NOMO-1 treated with DMSO at 0.1 percent for 48 hours (cell line): ENCODE measurements at regions not wholly inside any gene's neighbourhood (a gene's known extent, or its start where the extent isn't known, plus 50 kb on each side); places are given as distances from the start of the nearest gene placed in this dataset.

Experiments used
- DNase-seq: peaks from one replicate; lab custom pipeline; 2025; ENCODE audit not compliant: unreplicated experiment; lab: John Stamatoyannopoulos, UW

GRCh38 chr1:192038567-192038966, 119.7 kb upstream of the RGS18 start:
- peak; percentile 21 for DNase-seq

GRCh38 chr1:192045131-192045530, 113.1 kb upstream of the RGS18 start:
- no peak for DNase-seq

GRCh38 chr1:192053531-192053971, 104.7 kb upstream of the RGS18 start:
- no peak for DNase-seq

GRCh38 chr1:192057766-192058165, 100.5 kb upstream of the RGS18 start:
- no peak for DNase-seq

- DNase-seq: no peak
Measured at GRCh38 chr1:192059407-192059806, 98.9 kb upstream of the RGS18 start.

DNA sequence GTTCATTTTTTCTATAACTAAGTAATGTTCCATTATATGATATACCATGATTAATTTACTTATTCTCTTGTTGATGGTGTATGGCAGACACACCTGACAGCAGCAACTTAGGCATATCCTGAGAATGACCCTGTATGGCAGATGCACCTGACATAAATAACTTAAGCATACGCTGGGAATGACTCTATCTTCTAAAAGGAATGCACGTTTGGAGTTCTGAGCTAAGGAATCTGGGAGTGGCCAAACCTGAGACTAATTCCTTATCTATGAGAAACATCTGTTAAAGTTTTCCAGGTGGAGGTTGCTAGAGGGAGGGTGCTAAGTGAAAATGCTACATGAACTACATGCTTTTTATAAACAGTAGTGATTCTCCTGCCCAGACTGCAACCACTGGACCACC, 96.7 kb upstream of the RGS18 start:
- no peak for DNase-seq

GRCh38 chr1:192065087-192065486, 93.2 kb upstream of the RGS18 start:
- DNase-seq: no peak

- DNase-seq: no peak
Measured at GRCh38 chr1:192066202-192066601, 92.1 kb upstream of the RGS18 start.

DNA sequence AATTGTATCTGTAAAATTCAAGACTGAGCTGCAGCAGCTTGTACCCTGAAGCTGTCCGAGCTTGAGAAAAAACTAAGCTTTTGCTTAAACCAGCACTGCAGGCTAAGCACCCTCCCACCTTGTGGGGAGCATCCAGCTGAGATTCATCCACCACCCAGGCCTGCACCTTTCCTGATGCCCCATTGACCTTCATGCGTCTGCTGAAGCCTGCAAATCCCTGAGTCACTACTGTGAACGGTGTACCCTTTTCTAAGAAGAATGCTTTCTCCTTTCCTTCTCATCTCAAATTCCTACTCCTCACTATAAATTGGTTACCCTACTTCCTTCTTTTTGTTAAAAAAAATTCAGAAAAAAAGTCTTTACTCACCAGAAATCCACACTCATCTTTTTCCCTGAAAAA, 90.9 kb upstream of the RGS18 start:
- DNase-seq: no peak

DNA sequence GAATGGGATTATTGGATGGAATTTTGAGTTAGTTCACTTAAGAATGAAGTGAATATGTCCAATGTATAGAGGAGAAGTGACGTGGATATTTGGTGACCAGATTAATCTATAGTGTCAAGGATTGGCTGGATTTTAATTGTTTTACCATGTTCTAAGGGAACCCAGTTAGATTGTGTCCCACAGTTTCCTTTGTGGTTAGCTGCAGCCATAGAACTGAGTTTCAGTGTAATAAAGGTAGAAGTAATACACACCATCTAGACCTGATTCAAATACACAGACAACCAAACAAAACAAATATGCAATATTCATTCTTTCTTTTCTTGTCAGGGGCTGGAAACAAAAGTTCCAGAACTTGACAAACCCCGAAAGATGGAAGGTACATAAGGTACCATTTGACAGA, 88.0 kb upstream of the RGS18 start:
- DNase-seq: no peak

DNA sequence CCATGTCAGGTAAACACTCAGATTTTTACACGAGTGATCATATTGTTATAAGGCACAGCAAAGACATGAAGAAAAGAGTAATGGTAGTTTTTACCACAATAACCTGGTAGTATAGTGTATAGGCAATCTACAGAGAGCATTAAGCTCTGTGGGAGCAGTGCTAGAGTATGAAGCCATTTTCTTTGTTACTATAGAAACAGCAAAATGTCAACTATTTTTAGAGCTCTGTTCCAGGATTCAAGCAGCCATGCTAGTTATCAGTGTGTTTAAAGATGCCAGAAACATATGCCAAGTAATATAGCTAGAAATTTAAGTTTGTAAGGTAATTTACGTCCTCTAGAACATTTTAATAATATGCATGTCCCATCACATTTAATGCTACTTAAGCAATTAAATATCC, 77.6 kb upstream of the RGS18 start:
- no peak for DNase-seq

DNA sequence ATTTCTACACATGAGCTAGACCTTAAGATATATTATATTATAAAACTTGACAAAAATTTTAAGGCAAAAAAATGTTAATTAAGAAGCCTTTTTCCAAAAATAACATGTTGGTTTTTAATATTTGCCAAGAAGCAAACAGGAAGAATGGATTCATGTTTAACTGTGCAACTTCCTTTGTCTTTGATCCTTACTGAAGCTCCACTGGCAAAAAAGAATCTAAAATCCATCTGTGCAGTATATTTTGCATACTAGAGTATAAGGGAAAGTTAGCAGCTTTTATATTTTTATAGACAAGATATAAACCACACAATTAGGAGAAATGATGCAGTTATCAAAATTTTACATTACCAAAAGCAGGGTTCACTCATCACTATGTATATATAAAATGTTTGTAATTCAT, 76.9 kb upstream of the RGS18 start:
- no peak for DNase-seq

DNA sequence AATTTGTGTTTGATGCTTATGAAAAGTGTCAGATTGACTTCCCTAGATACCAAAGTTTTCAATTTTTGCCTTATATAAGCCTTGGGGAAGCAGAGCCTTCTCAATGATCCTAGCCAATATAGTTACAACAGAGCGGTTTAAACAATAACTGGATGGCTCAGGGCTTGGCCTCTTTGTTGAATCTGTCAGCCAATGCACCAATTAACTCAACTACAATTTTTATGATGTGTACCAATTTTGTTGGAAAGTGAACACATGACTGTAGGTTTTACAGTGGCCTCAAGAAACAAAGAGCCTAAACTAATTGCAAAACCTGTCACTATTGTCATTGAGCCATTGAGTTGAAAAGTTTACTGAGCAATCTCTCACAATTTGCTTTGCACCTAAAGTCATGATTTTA, 71.6 kb upstream of the RGS18 start:
- DNase-seq: no peak

DNA sequence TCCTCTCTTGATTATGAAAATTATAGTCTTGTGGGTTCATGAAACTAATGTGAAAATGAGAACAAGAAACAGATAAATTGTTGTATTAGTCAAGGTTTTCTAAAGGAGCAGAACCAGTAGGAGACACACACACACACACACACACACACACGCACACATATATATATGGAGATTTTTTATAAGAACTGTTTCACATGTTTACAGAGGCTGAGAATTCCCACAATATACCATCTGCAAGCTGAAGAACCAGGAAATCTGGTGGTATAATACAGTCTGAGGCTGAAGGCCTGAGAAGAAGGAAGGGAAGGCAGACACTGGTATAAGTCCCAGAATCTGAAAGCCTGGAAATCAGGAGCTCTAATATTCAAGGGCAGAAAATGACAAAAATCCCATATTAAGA, 70.9 kb upstream of the RGS18 start:
- DNase-seq: no peak

DNA sequence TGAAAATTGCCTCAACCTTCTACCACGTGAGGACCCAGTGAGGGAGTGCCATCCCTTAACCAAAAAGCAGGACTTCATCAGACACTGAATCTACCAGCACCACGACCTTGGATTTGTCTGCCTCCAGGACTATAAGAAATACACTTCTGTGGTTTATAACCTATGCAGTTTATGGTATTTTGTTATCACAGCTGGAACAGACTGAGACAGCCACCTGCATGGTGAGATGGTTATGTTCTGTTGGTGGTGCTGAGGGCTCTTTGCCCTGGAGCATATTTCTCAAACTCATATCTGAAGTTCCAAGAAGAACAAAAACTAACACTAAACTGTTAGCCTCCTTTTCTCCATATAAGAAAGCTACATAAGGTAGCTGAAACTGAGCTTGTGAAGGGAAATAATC, 69.8 kb upstream of the RGS18 start:
- DNase-seq: no peak

DNA sequence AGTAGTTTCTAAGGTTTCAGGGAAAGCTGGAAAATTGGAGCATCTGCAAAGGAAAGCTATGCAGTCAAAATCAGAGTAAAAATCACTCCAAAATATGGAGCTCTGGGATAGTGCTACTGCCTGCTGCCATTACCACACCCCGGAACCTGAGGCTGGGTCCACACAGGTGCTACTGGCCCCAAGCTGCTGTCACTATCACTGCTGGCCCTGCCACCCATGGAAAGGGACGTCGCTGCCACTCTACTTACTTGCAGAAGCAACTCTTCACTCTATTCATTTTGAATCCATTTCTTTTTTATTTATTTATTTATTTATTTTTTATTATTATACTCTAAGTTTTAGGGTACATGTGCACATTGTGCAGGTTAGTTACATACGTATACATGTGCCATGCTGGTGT, 60.3 kb upstream of the RGS18 start:
- DNase-seq: no peak

DNA sequence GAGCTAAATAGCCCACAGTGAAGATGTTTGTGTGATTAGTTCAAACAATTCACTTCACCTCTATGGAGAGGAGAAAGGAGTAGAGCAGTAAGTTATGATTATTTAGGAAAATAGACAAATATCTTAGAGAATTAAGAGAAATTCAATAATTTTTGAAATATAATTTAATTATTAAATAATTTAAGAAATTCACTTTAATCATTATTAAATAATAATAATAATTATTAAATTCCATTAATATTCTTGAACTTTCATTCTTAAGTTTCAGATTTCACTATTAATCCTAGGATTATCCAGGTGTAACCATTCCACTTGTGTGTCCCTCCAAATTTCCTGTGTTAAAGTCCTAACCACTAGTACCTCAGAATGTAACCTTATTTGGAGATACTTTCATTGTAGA, 58.9 kb upstream of the RGS18 start:
- DNase-seq: no peak

DNA sequence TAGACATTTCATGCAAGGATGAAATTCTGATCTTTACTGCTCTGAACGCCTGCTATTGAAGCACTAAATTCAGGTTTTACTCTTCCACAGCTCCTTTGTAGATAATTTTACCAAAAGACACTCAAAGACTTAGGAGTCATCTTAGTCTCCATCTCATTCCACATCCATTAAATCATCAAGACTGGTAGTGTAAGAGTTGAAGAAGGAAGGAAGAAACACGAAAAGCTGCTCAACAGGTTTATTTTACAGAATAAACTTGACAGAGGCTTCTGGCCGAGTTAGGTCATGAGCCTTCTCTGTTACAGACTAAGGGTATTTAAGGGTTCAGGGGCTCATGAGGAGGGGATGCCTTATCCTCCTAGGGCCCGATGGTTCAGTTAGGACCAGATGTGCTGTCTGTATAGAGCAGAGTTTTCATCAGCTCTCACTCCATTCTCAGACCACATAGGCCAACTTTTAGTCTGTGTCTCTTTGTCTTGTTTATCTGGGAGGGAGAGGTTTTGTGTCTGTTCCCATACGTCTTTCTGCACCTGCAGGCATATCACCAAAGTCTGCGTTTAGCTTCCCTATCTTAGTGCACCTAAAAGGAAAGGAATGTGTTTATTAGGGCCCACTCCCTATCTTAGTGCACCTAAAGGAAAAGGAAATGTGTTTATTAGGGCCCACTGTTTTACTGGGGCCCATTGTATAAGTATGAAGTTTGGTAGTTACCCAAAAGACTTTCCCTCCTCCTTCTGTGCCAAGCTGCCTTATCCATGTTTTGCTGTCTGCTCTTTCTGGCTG, 57.4 kb upstream of the RGS18 start:
- DNase-seq: no peak

GRCh38 chr1:192104128-192104527, 54.1 kb upstream of the RGS18 start:
- DNase-seq: no peak

- no peak for DNase-seq
Measured at GRCh38 chr1:192104852-192105251, 53.4 kb upstream of the RGS18 start.

GRCh38 chr1:192108161-192108560, 50.1 kb upstream of the RGS18 start:
- no peak for DNase-seq
